Inflammatory macrophage treated with lipopolysaccharide for 1 hour (primary cell): ENCODE measurements at regions not wholly inside any gene's neighbourhood (a gene's known extent, or its start where the extent isn't known, plus 50 kb on each side); places are given as distances from the start of the nearest gene placed in this dataset.

Experiments
- DNase-seq, 2 donors: peaks; one replicate each; pipeline ENCODE4 v3.0.0-alpha.2; 2020 to 2022

DNA sequence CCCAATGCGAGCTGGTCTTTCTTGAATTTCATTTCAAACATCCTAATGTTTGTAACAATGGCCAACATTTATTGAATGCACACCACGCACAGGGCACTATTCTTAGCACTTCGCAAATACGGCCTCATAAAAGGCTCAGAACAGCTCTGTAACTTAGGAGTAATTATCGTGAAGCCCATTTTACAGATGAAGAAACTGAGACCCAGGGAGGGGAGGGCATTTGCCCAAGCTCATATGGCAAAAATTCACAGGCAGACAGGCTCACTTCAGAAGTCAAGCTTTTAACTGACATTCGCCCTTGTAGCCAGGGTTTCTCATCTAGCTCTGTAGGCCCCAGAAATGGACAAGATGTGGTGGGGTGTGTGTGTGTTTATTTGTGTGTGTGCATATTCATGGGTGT lies 60.3 kb upstream of the TBX3 start:
- DNase-seq, result no peak

GRCh38 chr12:114743799-114744198 lies 59.8 kb upstream of the TBX3 start:
- no peak for DNase-seq

DNA sequence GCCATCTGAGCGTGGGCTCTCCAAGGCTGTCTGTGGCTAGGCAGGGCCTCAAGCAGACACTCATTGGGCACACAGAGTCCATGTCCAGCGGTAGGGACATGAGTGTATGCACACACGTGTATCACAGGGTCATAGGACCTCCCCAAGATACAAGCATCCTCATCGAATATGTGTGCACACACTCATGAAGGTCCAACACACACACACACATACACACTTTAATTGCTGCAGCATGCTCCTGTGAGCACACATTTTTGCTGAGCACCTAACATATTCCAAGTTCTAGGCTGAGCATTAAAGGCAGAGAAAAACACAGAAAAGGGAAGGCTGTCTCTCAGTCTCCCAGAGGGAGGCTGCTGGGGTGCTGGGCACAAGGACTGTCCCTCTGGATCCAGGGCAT lies 59.3 kb upstream of the TBX3 start:
- DNase-seq, result no peak

- no peak for DNase-seq
Measured at GRCh38 chr12:114742363-114742762, 58.4 kb upstream of the TBX3 start.

GRCh38 chr12:114741940-114742339 lies 58.0 kb upstream of the TBX3 start:
- no peak for DNase-seq

GRCh38 chr12:114740448-114740847 lies 56.5 kb upstream of the TBX3 start:
- DNase-seq, result no peak

DNA sequence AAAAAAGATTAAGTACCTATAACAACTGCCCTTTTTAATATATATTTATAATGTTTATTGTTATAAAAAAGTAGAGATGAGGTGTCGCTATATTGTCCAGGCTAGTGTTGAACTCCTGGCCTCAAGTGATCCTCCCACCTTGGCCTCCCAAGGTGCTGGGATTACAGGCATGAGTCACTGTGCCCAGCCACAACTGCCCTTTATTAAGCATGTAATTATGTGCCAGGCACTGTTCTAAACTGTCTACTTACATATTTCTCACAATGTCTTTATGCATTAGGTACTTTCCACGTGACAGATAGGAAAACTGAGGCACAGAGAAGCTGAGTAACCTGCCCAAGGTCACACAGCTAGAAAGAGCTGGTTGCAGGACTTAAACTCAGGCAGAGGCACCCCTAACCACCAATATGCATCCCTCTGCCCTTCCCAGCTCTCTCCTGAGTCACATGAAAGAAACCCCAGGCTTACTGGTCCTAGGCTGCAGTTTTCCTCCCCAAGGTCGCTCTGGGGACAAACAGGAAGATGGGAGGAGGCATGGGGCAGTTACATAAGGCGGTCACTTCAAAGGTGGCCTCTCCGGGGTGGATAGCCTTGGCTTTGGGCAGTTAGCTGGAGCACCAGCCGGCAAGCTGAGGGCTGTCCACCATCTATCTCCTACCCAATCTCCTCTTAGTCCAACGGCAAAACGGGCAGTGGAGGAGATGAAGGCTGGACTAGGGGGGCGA lies 54.6 kb upstream of the TBX3 start:
- no peak for DNase-seq

GRCh38 chr12:114735680-114736374 lies 51.9 kb upstream of the TBX3 start:
- no peak for DNase-seq

DNA sequence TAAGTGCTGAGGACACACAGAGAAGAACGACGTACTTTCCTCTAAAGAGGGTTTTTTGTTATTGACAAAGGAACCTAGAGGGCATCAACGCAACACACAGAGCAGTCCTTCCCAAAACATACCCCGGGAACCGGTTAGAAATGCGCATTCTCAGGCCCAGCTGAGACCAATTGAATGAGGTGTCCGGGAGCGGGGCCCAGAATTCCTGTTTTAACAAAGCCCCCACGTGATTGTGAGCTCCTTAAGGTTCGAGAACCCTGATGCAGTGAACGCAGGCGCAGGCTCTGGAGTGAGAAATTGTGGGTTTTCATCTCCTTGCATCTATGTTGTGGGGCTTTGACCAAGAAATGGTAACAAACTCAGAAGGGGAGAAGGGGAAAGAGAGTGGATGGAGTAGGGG lies 51.0 kb upstream of the TBX3 start:
- no peak for DNase-seq

DNA sequence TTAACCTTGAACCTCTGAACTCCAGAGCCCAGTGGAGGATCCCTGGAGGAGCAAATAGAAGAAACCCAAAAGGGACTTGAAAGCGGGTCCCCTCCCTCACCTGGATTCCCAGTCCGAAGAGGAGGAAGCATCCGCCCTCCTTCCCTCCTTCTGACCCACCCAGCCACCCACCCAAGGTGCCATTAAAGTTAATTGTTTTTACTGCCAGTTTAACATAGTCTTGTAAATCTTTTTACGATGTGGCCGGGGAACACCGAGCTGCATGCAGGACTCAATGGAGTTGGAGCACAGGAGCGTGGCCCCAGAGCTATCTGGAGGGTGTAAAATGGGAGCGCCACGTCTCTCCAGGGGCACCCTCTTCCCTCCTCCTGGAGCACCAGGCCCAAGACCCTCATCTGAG lies 49.9 kb upstream of the TBX3 start:
- no peak for DNase-seq
